ENCODE measurements at regions not wholly inside any gene's neighbourhood (a gene's known extent, or its start where the extent isn't known, plus 50 kb on each side); places are given as distances from the start of the nearest gene placed in this dataset.
"Not testable (repeated sequence)": the region's sequence is repeated elsewhere in the genome, so short reads cannot be mapped to it uniquely, and the experiment has no call there.

DNA sequence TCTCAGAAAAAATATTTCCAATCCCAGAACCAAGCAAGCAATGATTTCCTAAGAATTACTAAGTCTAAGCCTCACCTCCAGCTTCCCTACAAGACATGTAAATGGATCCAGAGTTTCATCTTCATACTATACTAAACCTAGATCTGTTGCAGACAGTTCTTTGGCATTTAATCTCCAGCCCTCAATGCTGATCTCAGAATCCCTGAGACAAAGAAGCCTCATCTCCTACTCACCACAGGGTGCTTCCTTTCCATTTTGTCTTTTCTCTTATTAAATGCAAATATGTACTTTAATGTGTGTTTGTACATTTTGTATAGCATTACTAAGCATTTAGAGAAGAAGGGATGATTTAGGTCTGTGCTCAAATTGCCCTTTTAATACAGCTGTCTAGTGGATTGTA lies 954.9 kb downstream of the TDRD15 start:
- no peak overlapping the region for H3K4me3 ChIP-seq
- no peak overlapping the region for H3K27ac ChIP-seq

DNA sequence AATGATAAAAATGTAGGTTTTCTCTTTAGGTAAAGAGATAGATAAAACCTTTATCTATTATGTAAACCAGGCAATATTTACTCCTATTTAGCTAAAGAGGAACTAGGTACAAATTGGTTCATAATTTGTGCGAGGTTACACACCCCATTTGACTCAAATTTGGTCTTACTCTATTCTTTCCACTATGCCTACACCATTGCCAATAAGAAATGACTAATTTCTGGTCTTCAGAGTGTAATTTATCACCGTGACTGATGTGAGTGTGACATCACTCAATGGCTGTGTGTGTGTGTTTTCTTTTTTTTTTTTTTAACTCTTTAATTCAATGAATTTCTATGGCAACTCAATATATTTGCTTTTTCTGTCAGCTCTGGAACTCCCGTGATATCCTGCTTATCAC lies 955.8 kb downstream of the TDRD15 start:
- Histone ChIP-seq H3K4me3 (no peak overlapping the region), H3K27ac (no peak overlapping the region)

DNA sequence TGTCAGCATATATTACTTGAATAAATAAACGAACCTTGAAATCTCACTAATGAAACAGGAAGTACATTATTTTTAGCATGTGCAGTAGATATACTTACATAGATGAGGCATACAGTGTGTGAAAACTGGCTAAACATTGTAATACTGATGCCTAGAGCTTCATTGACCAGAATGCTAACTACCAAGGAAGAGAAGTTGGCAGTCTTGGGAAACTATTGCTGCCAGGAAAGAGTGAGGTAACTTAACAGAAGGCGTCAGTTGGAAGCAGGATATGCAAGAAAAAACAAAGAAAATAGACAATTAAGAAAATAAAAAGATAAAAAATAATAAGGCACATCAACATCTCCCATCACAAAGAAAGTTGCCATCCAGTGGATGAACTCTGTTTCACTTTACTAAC lies 963.0 kb downstream of the TDRD15 start:
- H3K27ac ChIP-seq: no peak overlapping the region

DNA sequence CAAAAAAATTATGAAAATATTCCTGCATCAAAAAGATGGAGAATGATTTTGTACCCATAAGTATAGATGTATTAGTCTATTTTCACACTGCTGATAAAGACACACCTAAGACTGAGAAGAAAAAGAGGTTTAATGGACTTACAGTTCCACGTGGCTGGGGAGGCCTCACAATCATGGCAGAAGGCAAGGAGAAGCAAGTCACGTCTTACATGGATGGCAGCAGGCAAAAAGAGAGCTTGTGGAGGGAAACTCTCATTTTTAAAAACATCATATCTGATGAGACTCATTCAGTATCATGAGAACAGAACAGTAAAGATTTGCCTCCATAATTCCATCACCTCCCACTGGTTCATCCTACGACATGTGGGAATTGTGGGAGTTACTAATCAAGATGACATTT lies 979.8 kb downstream of the TDRD15 start:
- H3K4me3 ChIP-seq, H3K27ac ChIP-seq: not testable (repeated sequence)

More for the DNA sequence above, 963.0 kb downstream of the TDRD15 start:
- H3K4me3 ChIP-seq: no peak overlapping the region

DNA sequence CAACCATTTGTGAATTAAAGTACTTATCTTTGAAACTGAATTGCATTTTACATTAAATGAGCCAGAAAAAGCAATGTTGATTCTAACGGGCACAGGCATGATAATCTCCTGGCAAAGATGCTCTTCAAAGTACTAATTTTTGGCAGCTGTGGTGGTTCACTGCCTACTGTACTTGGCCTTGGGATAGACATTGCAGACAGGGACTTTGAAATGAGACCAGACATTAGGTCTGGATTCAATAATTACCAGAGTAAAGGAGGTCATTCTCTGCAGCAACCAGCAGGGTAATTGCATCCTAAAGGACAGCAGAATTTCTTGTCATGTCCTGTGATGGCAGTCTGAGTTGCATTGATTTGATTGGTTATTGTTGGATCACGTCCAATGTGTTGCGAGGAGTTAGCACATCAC lies 986.5 kb downstream of the TDRD15 start:
- no peak overlapping the region for H3K27ac ChIP-seq

DNA sequence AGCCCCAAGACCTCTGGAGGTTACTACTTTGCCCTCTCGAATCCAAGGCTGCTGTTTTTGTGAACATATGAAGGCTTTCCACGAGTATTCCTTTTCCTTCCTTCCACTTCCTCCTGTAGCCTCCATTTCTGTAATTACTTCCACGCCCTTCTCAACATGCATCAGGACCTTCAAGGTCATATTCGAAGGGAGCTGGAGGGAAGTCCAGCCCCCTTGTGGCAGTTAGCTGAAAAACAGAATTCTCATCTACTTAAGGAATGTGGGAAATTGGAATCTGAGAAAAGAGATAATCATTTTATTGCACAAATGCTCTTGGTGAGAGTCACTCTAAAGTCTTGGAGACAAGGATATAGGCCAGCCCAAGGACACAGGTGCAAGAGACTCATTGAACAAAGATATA lies 1000.2 kb downstream of the TDRD15 start:
- no peak overlapping the region for H3K27ac ChIP-seq
- H3K4me3 ChIP-seq: no peak overlapping the region

More for the DNA sequence above, 986.5 kb downstream of the TDRD15 start:
- H3K4me3 ChIP-seq: no peak overlapping the region

DNA sequence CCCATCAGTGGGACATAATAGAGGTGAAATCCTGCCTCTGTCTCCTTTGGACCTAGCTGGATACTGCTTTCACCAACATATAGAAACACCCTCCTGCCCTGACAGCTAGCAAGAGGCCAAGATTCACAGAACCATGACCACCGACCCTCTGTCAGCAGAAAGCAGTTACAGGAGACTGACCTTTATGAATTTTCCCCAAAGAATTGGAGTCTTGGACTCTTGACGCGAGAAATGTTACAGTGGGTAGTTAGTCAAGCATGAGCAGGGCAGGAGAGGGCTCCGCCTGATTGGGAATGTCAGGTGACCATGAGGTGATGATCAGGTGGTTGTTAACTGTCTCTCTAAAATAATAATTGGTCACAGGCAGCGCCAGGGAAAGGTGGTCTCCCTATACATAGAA lies 1002.3 kb downstream of the TDRD15 start:
- H3K4me3 ChIP-seq: no peak overlapping the region
- H3K27ac ChIP-seq: no peak overlapping the region

DNA sequence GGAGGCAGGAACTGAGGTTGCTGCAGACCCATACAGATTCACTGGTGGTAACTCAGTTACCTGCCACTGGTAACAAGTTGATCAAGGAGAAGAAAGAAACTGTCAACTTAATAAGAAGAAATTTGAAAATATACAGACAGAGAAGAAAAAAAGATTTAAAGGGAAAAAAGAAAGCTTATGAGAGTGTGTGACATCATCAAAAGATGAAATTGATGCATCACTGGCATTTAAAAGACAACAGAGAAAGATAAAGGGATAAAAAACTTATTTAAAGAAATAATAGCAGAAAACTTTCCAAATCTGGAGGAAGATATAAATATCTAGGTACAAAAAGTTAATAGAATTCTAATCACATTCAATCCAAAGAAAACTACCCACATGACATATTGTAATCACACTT lies 1003.2 kb downstream of the TDRD15 start:
- no peak overlapping the region for H3K4me3 ChIP-seq
- H3K27ac ChIP-seq: no peak overlapping the region

DNA sequence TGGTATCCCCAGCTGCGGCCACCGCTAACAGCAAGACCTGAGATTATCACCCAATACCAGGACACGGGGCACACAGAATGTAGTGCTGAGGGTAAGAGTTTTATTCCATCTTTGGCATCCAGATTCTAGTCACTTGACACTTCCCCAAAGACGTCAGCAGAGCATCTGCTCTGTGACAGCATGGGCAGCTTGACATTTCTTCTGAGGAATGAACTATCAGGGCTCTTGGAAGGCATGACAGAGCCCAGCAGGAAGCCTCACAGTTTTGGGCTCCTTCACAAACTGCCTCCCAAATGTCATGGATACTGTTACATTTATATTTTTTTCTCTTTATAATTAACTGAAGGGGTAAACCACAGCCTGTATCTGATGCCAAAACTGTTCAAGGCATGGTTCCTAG lies 1010.7 kb downstream of the TDRD15 start:
- no peak overlapping the region for H3K27ac ChIP-seq
- no peak overlapping the region for H3K4me3 ChIP-seq

DNA sequence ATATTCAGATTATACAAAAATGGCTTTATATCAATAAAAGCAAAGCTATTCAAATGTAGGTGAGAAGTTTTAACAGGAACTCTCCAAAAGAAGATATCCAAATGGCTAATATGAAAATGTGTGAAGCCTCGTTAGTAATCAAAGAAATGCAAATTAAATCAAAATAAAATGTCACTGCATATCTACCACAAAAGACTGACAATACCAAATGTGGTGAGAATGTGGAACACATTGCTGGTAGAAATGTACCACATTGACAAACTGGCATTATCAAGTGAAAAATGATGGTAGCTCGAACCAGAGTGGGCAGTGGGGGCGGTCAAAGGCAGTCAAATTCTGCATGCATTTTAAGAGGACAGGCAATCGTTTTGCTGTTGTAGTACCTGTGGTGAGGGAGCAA lies 1012.7 kb downstream of the TDRD15 start:
- H3K27ac ChIP-seq: no peak overlapping the region
- H3K4me3 ChIP-seq: no peak overlapping the region

DNA sequence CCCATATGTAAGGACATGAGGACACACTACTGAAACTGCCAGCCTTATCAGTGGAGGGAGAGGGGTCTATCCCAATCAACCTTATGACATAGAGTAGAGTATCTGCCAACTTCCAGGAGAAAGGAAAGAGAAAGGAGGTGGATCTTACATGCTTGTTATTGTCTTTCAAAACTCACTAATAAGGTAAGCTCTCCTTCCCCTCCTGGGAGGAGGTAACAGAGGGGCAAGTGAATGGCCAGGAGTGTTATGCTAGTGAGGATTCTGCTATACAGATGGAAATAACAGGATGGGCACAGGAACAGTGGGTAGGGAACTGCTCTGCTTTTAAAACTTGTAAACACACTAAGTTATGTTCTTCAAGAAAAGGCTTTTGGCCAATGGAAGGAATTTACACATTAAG lies 1020.1 kb downstream of the TDRD15 start:
- Histone ChIP-seq H3K4me3 (no peak overlapping the region), H3K27ac (no peak overlapping the region)

DNA sequence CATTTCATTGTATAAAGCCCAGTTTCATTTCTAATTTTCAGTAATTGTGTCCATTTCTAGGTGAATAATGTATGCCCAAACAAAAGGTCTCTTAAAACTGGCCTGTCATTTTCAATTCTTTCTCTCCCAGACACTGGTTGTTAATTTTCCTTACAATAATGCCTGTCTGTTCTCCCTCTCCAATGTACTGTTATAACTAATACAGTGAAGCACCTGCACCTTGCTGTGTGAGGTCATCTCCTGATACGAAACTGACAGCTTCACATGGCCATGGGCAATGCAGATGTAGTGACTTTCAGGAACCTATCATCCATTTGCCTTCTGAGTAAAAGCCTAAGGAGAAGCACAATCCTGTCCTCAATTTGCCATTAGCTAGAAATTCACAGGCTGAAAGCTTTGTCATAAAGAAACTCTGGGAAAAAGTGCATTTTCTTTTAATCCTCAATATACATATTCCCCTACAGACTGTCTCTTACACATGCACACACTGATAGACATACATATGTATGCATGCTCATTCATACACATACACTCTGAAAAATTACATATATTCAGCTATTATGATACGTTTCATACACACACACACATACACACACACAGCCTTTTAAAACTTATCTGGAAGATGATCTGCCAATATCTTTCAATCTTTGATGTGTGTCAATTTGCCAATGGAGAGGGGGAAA lies 1030.3 kb downstream of the TDRD15 start:
- Histone ChIP-seq H3K27ac (no peak overlapping the region), H3K4me3 (no peak overlapping the region)

DNA sequence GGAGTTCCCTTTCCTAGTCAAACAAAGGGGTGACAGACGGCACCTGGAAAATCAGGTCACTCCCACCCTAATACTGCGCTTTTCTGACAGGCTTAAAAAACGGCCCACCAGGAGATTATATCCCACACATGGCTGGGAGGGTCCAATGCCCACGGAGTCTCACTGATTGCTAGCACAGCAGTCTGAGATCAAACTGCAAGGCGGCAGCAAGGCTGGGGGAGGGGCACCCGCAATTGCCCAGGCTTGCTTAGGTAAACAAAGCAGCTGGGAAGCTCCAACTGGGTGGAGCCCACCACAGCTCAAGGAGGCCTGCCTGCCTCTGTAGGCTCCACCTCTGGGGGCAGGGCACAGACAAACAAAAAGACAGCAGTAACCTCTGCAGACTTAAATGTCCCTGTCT lies 1032.9 kb downstream of the TDRD15 start:
- not testable (repeated sequence) for H3K4me3 ChIP-seq, H3K27ac ChIP-seq

DNA sequence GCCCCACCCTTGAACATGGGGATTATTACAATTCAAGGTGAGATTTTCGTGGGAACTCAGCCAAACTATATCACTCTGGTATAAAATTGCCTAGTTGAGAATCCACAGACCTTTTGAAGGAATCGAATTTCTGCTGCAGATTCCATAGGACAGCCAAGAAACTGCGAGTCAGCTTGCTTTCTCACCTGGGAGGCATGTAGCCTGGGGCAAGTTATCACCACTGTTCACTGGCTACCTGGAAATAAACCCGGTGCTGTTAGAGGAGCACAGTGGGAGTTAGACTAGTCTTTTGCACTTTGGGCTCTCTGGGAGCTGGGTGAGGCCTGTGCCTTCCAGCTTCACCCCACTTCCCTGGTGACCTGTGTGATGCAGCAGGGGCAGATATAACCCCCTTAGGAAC lies 1043.5 kb downstream of the TDRD15 start:
- H3K27ac ChIP-seq: no peak overlapping the region
- no peak overlapping the region for H3K4me3 ChIP-seq

DNA sequence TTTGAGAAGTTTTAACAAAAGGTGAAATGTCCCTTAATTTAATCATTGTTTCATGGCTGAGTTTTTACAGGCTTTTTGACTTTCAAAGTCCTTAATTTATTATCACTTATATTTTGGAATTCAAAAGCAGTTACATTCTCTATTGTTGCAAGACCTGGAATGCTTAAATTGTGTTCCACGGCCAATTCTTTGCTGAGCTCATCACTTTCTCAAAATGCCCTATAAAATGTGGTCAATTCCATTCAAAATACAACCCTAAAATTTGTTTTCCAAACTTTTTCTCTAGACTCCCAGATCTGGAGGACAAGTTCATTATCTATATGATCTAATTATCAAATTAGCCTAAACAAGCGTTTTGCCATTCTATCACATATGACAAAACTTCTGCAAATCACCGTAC lies 1051.2 kb downstream of the TDRD15 start:
- Histone ChIP-seq H3K27ac (no peak overlapping the region), H3K4me3 (no peak overlapping the region)

DNA sequence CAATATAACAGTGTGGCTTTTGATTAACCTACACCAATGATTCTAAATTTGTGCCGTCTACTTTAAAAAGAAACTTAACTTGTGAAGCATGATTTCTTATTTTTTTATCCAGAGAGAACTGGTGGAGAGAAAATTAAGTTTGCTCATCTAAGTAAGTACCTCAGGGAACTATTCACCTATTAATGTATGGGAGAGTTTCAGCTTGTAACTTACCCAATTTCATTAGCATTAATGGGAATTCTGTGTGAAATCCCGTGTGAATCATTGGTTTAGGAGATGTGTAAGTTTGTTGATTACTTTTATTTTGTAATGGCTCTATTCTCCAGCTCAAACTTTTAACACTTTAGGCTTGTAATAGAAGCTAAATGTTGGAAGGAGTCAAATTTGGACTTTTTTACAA lies 1061.5 kb downstream of the TDRD15 start:
- Histone ChIP-seq H3K27ac (no peak overlapping the region), H3K4me3 (no peak overlapping the region)

DNA sequence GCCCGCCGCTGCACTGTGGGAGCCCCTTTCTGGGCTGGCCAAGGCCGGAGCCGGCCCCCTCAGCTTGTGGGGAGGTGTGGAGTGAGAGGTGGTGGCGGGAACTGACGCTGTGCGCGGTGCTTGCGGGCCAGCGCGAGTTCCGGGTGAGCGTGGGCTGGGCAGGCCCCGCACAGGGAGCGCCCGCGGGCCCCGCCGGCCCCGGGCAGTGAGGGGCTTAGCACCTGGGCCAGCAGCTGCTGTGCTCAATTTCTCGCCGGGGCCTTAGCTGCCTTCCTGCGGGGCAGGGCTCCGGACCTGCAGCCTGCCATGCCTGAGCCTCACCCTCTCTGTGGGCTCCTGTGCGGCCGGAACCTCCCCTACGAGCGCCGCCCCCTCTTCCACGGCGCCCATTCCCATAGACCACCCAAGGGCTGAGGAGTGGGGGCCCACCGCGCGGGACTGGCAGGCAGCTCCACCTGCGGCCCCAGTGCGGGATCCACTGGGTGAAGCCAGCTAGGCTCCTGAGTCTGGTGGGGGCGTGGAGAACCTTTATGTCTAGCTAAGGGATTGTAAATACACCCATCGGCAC lies 1062.6 kb downstream of the TDRD15 start:
- not testable (repeated sequence) for H3K27ac ChIP-seq, H3K4me3 ChIP-seq

DNA sequence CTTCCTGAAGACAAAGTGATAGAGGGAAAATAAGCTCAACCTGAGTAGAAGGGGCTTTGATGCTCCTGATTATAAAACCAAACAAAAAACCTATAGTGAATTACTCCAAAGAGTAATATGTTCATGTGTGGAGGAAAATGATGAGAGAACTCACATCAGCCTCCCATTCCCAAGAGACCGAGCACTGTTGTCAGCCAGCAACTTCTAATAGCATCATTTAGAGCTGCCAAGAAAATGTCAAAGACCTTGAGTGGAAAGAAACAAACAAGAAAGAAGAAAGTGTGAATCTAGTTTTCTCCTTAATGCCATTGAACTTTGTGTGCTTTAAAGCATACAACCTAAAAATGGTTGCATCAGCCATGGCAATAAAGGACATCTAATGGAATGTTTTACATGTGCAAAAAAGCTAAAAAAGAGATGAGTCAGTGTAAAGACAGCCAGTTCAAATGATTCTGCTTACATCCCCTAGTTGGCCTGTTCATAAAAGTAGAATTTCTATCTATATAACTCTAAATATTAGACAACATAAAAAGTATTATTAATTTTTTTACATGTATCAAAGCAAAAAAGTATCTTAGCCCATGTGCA lies 1066.2 kb downstream of the TDRD15 start:
- Histone ChIP-seq H3K27ac (no peak overlapping the region), H3K4me3 (no peak overlapping the region)

DNA sequence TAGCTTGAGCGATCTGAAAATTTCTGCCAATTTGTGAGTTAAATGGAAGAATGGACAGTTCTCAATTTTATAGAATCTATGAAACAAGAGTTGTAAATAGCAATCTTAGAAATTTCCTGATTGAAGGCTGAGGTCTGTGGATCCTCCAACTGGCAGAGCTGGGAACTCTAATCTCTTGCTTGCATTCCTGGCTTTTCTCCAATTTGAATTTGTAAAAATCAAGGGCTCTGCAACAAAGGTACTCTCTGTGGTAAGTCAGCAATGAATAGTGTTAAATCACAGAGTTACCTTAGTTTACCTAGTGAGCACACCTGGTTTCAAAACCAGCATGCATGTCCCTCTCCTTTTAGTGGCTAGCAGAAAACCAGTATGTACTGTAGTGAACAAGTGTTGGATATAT lies 1070.5 kb downstream of the TDRD15 start:
- Histone ChIP-seq H3K27ac (no peak overlapping the region), H3K4me3 (no peak overlapping the region)

DNA sequence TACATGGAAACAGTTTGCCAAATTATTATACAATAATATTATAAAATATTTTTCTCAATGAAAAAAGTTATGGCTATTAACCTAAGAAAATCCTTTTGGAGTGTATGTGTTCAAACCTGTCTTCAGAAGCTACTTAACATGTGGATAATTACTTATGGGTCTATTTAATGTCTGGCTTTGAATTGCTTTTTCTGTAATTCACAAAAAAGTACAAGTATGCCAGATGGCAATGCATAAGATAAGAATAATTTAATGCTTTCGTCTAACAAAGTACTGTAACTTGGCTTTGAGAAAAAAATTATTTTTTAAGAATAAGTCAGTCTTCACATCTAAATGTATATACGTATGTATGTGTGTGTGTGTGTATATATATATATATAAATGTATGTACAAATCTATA lies 1073.0 kb downstream of the TDRD15 start:
- H3K4me3 ChIP-seq: no peak overlapping the region
- H3K27ac ChIP-seq: no peak overlapping the region

DNA sequence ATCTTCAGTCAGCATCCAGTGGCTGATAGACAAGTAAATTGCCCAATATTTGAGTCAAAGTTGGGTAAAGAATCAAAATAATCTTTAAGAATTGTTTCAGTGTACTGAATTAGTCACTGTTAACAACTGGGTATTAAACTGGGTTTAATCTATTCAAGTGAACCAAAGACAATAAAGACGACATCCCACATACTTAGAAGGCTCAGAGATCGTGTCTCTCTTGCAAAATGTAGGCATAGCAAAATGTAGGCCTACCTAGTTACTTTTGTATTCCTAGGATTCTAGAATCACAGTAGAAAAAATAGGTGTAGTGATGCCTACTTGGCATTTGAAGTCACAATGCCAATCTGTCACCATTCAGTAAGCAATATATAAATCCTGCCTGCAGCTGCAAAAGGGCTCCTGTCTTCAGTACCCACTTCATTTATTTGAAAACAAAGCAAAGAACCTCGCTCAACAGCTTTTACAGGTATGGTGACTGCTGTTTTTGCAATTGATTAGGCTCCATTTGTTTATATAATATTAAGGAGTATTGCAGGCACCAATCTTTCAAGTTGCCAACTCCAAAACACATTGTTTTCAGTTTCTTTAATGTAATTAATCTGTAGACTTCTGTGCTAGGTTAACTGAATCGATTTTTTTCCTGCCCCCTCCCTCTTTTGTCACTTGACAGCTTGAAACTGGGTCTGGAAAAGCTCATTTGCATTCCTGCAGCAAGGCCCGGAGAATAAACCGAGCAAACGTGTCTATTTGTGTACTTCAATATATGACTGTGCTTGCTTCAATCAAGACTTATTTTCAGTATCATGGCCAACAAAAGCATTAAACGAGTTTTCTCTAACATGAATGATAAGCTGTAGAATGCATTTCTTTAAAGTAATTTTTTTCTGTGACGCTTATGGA lies 1074.9 kb downstream of the TDRD15 start:
- H3K27ac ChIP-seq: no peak overlapping the region
- no peak overlapping the region for H3K4me3 ChIP-seq

Measured in skin epidermis (tissue), 12 donors.